DND-41 (cell line): ENCODE measurements at regions not wholly inside any gene's neighbourhood (a gene's known extent, or its start where the extent isn't known, plus 50 kb on each side); places are given as distances from the start of the nearest gene placed in this dataset.
A peak's percentile ranks its signal among the peaks of the same experiment; 100 is the strongest.

ENCODE experiments used
- ATAC-seq: fragments of 200-7000 bp; cut with Tn5 transposase; 3 replicates; pipeline ENCODE4 v1.9.1; 2021; ENCODE audit warnings: low read depth; ENCODE audit not compliant: insufficient read depth
- DNase-seq: peaks from one replicate; pipeline ENCODE4 v3.0.0-alpha.2; 2020
- H2AFZ ChIP-seq: 2 replicates; pipeline ENCODE4 v1.6.0; 2012; ENCODE audit warnings: low read depth, low read length
- H3K27ac ChIP-seq: 2 replicates; pipeline ENCODE4 v1.5.1; 2012; ENCODE audit warnings: low read length, inconsistent platforms
- H3K27me3 ChIP-seq: fragments of 200-600 bp; sonication (generic); 2 replicates; pipeline ENCODE4 v1.6.0; 2012; ENCODE audit warnings: low read length, mild to moderate bottlenecking, inconsistent platforms; ENCODE audit not compliant: insufficient read depth, poor library complexity
- H3K36me3 ChIP-seq: 2 replicates; pipeline ENCODE4 v1.5.1; 2012; ENCODE audit warnings: low read length, inconsistent platforms; ENCODE audit not compliant: insufficient read depth
- H3K4me1 ChIP-seq: 2 replicates; pipeline ENCODE4 v1.5.1; 2012; ENCODE audit warnings: mild to moderate bottlenecking, low read length; ENCODE audit not compliant: insufficient read depth
- H3K4me2 ChIP-seq: 2 replicates; pipeline ENCODE4 v1.6.0; 2012; ENCODE audit warnings: mild to moderate bottlenecking, moderate library complexity, low read length, inconsistent platforms; ENCODE audit not compliant: insufficient read depth
- H3K4me3 ChIP-seq, 2 experiments: fragments of 200-600 bp in 1 of 2; shearing (Covaris generic) in 1 of 2; 2 replicates each; pipeline ENCODE4 v1.5.1; 2012 to 2016; ENCODE audit warnings: inconsistent platforms in 2 of 2, low read length in 2 of 2, mild to moderate bottlenecking in 2 of 2, low read depth in 1 of 2, moderate library complexity in 1 of 2
- H3K79me2 ChIP-seq: 2 replicates; pipeline ENCODE4 v1.6.0; 2012; ENCODE audit warnings: low read length, inconsistent platforms; ENCODE audit not compliant: insufficient read depth
- H3K9ac ChIP-seq: 2 replicates; pipeline ENCODE4 v1.6.0; 2012; ENCODE audit warnings: low read depth, mild to moderate bottlenecking, inconsistent platforms, low read length, moderate library complexity
- H3K9me3 ChIP-seq: 2 replicates; pipeline ENCODE4 v1.5.1; 2012; ENCODE audit warnings: low read length, moderate library complexity, mild to moderate bottlenecking, inconsistent platforms; ENCODE audit not compliant: insufficient read depth, severe bottlenecking
- H4K20me1 ChIP-seq: 2 replicates; pipeline ENCODE4 v1.6.0; 2012; ENCODE audit warnings: low read length; ENCODE audit not compliant: insufficient read depth
- CTCF ChIP-seq: IDR thresholded peaks from 2 replicates; pipeline ENCODE4 v1.5.1; 2012; ENCODE audit warnings: borderline replicate concordance, low read length, moderate library complexity, mild to moderate bottlenecking; ENCODE audit not compliant: poor library complexity, severe bottlenecking; ENCODE audit errors: extremely low read depth
- EZH2 ChIP-seq: IDR thresholded peaks from 3 replicates; pipeline ENCODE4 v1.6.1; 2012; ENCODE audit warnings: borderline replicate concordance, low read depth, mild to moderate bottlenecking, moderate library complexity, low read length, inconsistent platforms; ENCODE audit not compliant: severe bottlenecking

DNA sequence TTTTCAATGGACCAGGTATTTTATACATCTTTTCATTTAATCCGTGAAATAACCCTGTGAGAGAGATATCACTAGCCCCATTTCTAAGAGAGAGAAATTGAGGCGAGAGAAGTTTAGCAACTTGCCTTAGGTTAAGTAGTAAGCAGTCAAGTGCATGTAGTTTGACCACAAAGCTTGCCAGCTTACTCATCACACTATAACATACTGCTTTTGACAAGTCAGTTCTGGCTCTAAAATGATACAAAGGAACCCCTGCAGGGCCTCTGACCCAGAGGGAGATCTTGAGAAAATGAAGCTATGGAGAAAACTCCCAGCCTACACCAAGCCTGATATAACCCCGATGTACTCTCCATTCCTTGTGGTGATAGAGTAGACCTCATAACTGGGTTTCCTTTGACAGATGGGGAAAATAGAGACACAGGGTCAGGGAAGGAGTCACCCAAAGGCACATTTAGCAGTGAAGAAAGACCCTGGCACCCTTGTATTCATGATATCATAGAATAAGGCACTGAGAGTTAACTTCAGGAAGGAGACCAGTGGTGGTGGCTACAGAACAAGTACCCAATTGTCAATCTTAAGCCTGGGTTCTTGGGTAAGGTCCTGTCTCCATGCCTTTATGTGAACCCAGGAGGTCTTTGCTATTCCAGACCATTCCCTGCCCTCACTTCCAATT lies 60.2 kb upstream of the MSN start:
- ATAC-seq (no peak), DNase-seq (no peak)
- TF ChIP-seq CTCF: no peak
- TF ChIP-seq EZH2: no peak
- no peaks in the 10 kb centered on the region for H3K27me3 ChIP-seq
- no peak overlapping the region for H3K27ac ChIP-seq
- H3K9ac ChIP-seq: no peak overlapping the region
- H3K9me3 ChIP-seq: no peaks in the 10 kb centered on the region
- no peaks in the 10 kb centered on the region for H4K20me1 ChIP-seq
- H3K79me2 ChIP-seq: no peaks in the 10 kb centered on the region
- no peaks in the 10 kb centered on the region for H3K36me3 ChIP-seq
- H3K4me2 ChIP-seq: no peak overlapping the region
- peaks cover 2% of the 10 kb centered on the region for H3K4me1 ChIP-seq
- H3K4me3 ChIP-seq: no peak overlapping the region
- no peak overlapping the region for H2AFZ ChIP-seq

DNA sequence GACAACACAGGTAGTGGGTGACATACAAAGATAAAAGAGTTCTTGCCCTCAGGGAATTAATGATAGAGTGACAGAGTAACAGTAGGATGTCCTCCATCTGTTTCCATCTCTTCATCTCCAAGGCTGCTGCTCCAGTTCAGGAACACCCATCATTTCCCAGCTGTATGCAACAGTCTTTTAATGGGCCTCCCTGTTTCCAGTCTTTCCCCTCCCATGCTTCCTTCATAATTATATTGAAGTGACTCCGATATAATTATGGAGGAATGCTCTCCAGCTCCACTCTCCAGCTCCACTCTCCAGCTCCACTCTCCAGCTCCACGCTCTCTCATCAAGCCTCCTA lies 65.3 kb upstream of the MSN start:
- no peaks in the 10 kb centered on the region for H3K9me3 ChIP-seq
- no peaks in the 10 kb centered on the region for H3K27me3 ChIP-seq
- ATAC-seq: no peak
- H4K20me1 ChIP-seq: no peaks in the 10 kb centered on the region
- H3K4me2 ChIP-seq: no peak overlapping the region
- H3K36me3 ChIP-seq: no peaks in the 10 kb centered on the region
- TF ChIP-seq CTCF (no peak), EZH2 (no peak)
- H3K9ac ChIP-seq: no peak overlapping the region
- no peak overlapping the region for H3K4me3 ChIP-seq
- DNase-seq: no peak
- peaks cover 29% of the 10 kb centered on the region for H3K4me1 ChIP-seq
- H2AFZ ChIP-seq: peak overlapping the region; percentile 25
- H3K79me2 ChIP-seq: no peaks in the 10 kb centered on the region
- peak overlapping the region; percentile 22; the same call in 1 of the 2 replicates for H3K27ac ChIP-seq

- Histone ChIP-seq H3K4me3 (no peak overlapping the region), H2AFZ (peak overlapping the region; percentile 25), H3K36me3 (no peaks in the 10 kb centered on the region), H3K79me2 (no peaks in the 10 kb centered on the region), H3K27me3 (no peaks in the 10 kb centered on the region), H3K27ac (peak overlapping the region; percentile 22; the same call in 1 of the 2 replicates), H3K9ac (no peak overlapping the region), H3K4me1 (peaks cover 34% of the 10 kb centered on the region), H4K20me1 (no peaks in the 10 kb centered on the region), H3K9me3 (no peaks in the 10 kb centered on the region), H3K4me2 (no peak overlapping the region)
- DNase-seq (peak; percentile 5), ATAC-seq (peak; percentile 49)
- no peak for TF ChIP-seq EZH2
- TF ChIP-seq CTCF: no peak
These were observed 65.8 kb upstream of the MSN start for GRCh38 chrX:65601530-65602220.
